HG03378 (cell line): ENCODE measurements at regions not wholly inside any gene's neighbourhood (a gene's known extent, or its start where the extent isn't known, plus 50 kb on each side); places are given as distances from the start of the nearest gene placed in this dataset.
"Not testable (repeated sequence)": the region's sequence is repeated elsewhere in the genome, so short reads cannot be mapped to it uniquely, and the experiment has no call there.

Experiments
- ATAC-seq: cut with Tn5 transposase; IDR thresholded peaks from one replicate; pipeline ENCODE4 v1.9.1; 2021; ENCODE audit warnings: mild to moderate bottlenecking, moderate library complexity; ENCODE audit not compliant: unreplicated experiment

- ATAC-seq = no peak
Observed at GRCh38 chr13:58463841-58464240, 832.3 kb downstream of the PCDH17 start.

GRCh38 chr13:58467176-58467575 is 835.6 kb downstream of the PCDH17 start:
- ATAC-seq = no peak

DNA sequence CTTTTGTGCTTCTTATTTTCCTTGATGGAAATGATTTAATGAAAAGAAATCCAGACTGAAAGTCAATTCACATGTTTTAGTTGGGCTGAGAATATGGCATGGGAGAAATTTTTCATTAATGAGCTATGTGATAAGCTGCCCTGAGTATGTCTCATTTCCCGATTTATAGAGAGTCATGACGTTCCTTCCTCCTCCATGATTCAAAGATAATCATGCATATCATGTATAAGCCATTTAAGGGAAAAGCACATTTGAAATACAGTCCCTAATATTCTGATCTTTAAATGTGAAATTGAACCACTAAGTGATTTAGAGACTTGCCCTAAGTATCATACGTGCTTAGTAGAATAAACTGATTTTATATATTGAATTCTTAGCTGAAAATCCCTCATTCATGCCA is 840.9 kb downstream of the PCDH17 start:
- ATAC-seq = no peak

- no peak for ATAC-seq
Observed at GRCh38 chr13:58474581-58474980, 843.0 kb downstream of the PCDH17 start.

- no peak for ATAC-seq
Observed at GRCh38 chr13:58476206-58476918, 844.8 kb downstream of the PCDH17 start.

DNA sequence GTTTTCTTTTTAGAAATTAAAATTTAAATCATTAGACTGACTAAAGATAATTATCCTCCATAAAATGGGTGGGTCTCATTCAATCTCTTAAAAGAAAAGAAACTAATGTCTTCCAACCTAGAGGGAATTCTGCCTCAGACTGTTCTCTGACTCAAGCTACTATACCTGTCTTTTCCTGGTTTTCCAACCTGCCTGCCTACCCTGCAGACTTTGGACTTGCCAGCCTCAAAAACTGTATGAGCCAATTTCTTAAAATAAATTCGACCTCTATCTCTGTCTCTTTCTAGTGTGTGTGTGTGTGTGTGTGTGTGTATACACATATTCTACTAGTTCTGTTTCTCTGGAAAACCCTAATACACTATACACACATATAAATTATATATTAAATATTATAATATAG is 847.3 kb downstream of the PCDH17 start:
- no peak for ATAC-seq

DNA sequence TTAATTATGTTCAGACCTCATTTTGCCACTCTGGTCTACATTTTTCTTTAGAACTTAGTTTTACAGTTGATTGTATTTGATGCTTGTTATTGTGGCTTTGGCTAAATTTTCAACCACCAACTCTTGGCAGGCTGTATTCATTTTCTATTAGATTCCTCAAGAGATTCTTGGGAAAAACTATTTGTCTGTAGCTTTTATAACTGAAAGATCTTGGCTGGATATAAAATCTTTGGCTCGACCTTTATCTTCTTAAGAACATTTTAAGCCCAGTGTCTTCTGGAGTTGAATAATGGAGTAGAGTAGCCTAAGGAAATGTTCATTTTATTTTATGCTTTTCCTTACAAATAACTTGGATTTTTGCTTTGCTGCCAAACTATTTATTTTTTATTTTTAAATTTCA is 848.5 kb downstream of the PCDH17 start:
- no peak for ATAC-seq

DNA sequence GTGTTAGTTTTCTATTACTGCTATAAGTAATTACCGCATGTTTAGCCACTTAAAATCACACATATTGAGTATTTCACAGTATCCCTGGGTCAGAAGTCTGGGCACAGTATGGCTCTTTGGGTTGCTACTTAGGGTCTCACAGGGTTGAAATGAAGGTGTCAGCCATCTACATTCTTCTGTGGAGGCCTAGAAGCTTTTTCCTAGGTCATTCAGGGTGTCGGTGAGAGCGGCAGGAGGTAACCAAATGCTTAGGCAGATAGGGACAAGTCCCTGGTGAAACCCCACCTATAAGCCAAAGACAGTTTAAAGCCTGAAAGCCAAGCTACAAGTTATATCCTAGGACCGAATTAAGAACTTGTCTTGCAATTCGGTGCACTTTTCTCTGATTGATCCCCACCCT is 856.7 kb downstream of the PCDH17 start:
- ATAC-seq = no peak

GRCh38 chr13:58495668-58496067 is 864.1 kb downstream of the PCDH17 start:
- no peak for ATAC-seq

- ATAC-seq = no peak
Observed at GRCh38 chr13:58500938-58501337, 869.4 kb downstream of the PCDH17 start.

DNA sequence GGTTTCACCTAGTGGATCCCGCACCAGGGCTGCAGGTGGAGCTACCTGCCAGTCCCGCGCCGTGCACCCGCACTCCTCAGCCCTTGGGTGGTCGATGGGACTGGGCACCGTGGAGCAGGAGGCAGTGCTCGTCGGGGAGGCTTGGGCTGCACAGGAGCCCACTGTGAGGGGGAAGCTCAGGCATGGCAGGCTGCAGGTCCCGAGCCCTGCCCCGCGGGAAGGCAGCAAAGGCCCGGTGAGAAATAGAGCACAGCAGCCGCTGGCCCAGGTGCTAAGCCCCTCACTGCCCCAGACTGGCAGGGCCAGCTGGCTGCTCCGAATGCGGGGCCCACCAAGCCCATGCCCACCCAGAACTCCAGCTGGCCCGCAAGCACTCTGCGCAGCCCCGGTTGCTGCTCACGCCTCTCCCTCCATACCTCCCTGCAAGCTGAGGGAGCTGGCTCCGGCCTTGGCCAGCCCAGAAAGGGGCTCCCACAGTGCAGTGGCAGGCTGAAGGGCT is 872.7 kb downstream of the PCDH17 start:
- ATAC-seq = not testable (repeated sequence)

GRCh38 chr13:58505262-58505920 is 873.8 kb downstream of the PCDH17 start:
- ATAC-seq = not testable (repeated sequence)

- no peak for ATAC-seq
Observed at GRCh38 chr13:58528351-58528750, 896.8 kb downstream of the PCDH17 start.

DNA sequence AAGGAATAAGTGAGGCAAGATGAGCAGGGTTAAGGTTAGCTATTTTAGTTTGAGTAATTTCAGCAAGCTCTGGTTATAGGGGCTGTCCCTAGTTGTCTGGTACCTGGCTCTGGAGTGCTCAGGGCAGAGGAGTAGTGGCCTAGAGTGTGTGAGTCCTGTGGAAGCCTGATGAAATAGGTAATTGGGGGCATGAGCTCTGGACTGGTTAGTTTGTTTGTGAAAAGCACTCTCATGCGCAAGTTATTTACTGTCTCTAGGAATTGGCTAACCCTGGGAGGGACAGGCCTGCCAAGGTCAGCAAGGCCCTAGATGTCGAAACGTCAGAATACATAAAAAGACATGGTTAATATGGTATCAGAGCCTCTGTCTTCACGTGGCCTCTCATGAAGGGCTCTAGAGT is 900.1 kb downstream of the PCDH17 start:
- ATAC-seq = no peak

GRCh38 chr13:58542530-58542929 is 911.0 kb downstream of the PCDH17 start:
- ATAC-seq = no peak

GRCh38 chr13:58547419-58547818 is 915.9 kb downstream of the PCDH17 start:
- ATAC-seq = no peak

- ATAC-seq = no peak
Observed at GRCh38 chr13:58566176-58566575, 934.6 kb downstream of the PCDH17 start.

- no peak for ATAC-seq
Observed at GRCh38 chr13:58573743-58574142, 942.2 kb downstream of the PCDH17 start.

DNA sequence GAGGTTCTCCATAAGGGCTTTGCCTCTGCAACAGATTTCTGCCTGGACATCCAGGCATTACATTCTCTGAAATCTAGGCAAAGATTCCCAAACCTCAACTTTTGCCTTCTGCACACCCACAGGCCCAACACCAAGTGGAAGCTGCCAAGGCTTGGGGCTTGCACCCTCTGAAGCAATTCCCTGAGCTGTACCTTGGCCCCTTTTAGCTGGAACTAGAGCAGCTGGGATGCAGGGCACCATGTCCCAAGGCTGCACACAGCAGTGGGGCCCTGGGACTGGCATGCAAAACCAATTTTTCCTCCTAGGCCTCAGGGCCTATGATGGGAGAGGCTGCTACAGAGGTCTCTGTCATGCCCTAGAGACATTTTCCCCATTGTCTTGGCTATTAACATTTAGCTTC is 943.2 kb downstream of the PCDH17 start:
- ATAC-seq = no peak

DNA sequence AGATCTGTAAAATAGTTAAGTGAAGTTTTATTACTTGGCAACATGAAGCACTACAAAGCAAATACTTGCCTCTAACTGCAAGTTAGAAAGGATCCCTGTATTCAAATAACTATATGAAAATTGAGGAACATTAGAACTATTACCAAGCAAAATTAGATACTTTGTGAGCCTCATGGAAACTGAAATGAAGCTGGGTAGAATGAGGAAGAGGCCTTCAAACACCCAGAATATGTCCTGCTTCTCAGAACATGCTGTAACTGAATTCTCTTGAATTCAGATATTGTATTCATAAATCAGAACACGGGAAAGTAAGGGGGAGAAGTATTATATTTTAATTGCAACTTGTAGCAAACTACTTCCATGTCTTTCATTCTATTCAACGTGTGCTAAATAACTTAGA is 947.9 kb downstream of the PCDH17 start:
- no peak for ATAC-seq

DNA sequence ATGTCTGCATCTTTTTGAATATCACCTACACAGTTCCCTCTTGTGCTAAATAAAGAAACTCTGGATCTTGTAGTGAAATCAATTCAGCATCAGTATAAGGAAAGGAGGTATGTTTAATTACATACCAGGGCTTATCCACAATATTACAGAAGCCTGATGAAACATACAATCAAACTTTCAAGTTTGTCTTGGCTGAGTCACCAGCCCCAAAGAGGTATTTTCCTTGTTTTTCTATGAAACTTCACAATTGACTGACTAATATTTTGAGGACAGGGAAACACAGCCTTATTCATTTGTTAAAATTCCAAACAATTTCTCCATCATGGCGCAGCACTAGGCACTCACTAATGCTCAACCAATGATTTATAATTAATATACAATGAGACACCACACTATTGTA is 952.4 kb downstream of the PCDH17 start:
- ATAC-seq = no peak

DNA sequence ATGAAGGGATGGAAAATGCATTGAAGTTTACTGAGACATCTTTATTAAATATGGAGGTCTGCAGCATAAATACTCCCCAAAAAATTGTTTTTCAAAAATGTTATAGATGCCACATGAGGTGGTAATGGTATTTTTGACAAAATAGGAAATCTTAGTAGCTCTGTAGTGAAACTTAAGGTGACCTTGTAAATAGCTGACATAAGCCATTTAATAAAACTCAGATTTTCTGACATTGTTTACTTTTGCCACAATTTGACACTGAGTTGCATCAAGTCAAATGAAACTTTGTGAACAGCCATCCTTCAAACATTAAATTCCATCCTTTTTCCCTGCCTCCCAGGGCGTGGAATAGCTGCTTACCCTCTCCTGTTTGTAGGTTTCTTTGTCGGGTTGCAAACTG is 953.1 kb downstream of the PCDH17 start:
- ATAC-seq = no peak

DNA sequence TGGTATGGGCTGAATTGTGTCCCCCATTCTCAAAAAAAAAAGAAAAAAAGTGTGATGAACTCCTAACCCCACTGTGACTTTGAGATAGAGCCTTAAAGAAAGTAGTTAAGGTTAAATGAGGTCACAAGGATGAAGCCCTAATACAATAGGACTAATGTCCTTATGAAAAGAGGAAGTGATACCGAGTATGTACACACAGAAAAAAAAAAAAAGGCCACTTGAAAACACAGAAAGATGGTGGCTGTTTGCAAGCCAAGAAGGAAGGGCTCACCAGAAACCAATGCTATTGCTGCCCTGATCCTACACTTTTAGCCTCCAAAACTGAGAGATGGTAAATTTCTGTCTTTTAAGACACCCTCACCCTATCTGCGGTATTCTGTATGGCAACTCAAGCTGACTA is 955.6 kb downstream of the PCDH17 start:
- ATAC-seq = peak; percentile 97
